ENCODE measurements at regions not wholly inside any gene's neighbourhood (a gene's known extent, or its start where the extent isn't known, plus 50 kb on each side); places are given as distances from the start of the nearest gene placed in this dataset.

GRCh38 chr7:24517166-24517565 lies 56.1 kb upstream of the PALS2 start:
- Mint-ChIP-seq H3K9me3 (peaks cover 5% of the 10 kb centered on the region), H3K27ac (no peak overlapping the region), H3K27me3 (no peaks in the 10 kb centered on the region), H3K4me1 (ENCODE audit: unreplicated experiment) (peaks cover 3% of the 10 kb centered on the region), H3K36me3 (no peaks in the 10 kb centered on the region), H3K4me3 (no peak overlapping the region)
- DNase-seq (ENCODE audit: extremely low spot score, unreplicated experiment) = no peak
- TF ChIP-seq CTCF (conservative IDR thresholded peaks at IDR 0.05) = no peak

GRCh38 chr7:24521917-24522623 lies 51.2 kb upstream of the PALS2 start:
- no peak overlapping the region for H3K27ac Mint-ChIP-seq

More at GRCh38 chr7:24521917-24522623, 51.2 kb upstream of the PALS2 start:
- Mint-ChIP-seq H3K36me3 (no peaks in the 10 kb centered on the region), H3K4me1 (ENCODE audit: unreplicated experiment) (peaks cover 3% of the 10 kb centered on the region), H3K4me3 (no peak overlapping the region), H3K9me3 (peaks cover 5% of the 10 kb centered on the region), H3K27me3 (no peaks in the 10 kb centered on the region)
- no peak for DNase-seq (ENCODE audit: extremely low spot score, unreplicated experiment)
- TF ChIP-seq CTCF (conservative IDR thresholded peaks at IDR 0.05) = no peak

Measured in type B pancreatic cell (in vitro differentiated cells).